ENCODE measurements at regions not wholly inside any gene's neighbourhood (a gene's known extent, or its start where the extent isn't known, plus 50 kb on each side); places are given as distances from the start of the nearest gene placed in this dataset.

- DNase-seq (ENCODE audit: low read depth in 2 of 3, low spot score in 2 of 3) = no peak
These were observed 459.8 kb downstream of the IPMK start for GRCh38 chr10:57807906-57808305.

GRCh38 chr10:57806675-57807074 is 461.0 kb downstream of the IPMK start:
- no peak for DNase-seq (ENCODE audit: low read depth in 2 of 3, low spot score in 2 of 3)

GRCh38 chr10:57799625-57800024 is 468.1 kb downstream of the IPMK start:
- DNase-seq (ENCODE audit: low read depth in 2 of 3, low spot score in 2 of 3) = no peak

- no peak for DNase-seq (ENCODE audit: low read depth in 2 of 3, low spot score in 2 of 3)
These were observed 468.9 kb downstream of the IPMK start for GRCh38 chr10:57798830-57799229.

GRCh38 chr10:57791546-57791945 is 476.1 kb downstream of the IPMK start:
- DNase-seq (ENCODE audit: low read depth in 2 of 3, low spot score in 2 of 3) = no peak

GRCh38 chr10:57790703-57791102 is 477.0 kb downstream of the IPMK start:
- DNase-seq (ENCODE audit: low read depth in 2 of 3, low spot score in 2 of 3) = no peak

- DNase-seq (ENCODE audit: low read depth in 2 of 3, low spot score in 2 of 3) = no peak
These were observed 479.6 kb downstream of the IPMK start for GRCh38 chr10:57788117-57788516.

GRCh38 chr10:57786850-57787750 is 480.6 kb downstream of the IPMK start:
- DNase-seq (ENCODE audit: low read depth in 2 of 3, low spot score in 2 of 3) = no peak

GRCh38 chr10:57786331-57786730 is 481.4 kb downstream of the IPMK start:
- DNase-seq (ENCODE audit: low read depth in 2 of 3, low spot score in 2 of 3) = no peak

GRCh38 chr10:57785546-57785945 is 482.1 kb downstream of the IPMK start:
- no peak for DNase-seq (ENCODE audit: low read depth in 2 of 3, low spot score in 2 of 3)

GRCh38 chr10:57785068-57785467 is 482.6 kb downstream of the IPMK start:
- no peak for DNase-seq (ENCODE audit: low read depth in 2 of 3, low spot score in 2 of 3)

- no peak for DNase-seq (ENCODE audit: low read depth in 2 of 3, low spot score in 2 of 3)
These were observed 490.8 kb downstream of the IPMK start for GRCh38 chr10:57776688-57777432.

GRCh38 chr10:57775250-57775649 is 492.4 kb downstream of the IPMK start:
- DNase-seq (ENCODE audit: low read depth in 2 of 3, low spot score in 2 of 3) = no peak

GRCh38 chr10:57769298-57769697 is 498.4 kb downstream of the IPMK start:
- no peak for DNase-seq (ENCODE audit: low read depth in 2 of 3, low spot score in 2 of 3)

- DNase-seq (ENCODE audit: low read depth in 2 of 3, low spot score in 2 of 3) = no peak
These were observed 507.9 kb downstream of the IPMK start for GRCh38 chr10:57759777-57760176.

GRCh38 chr10:57754803-57755202 is 512.9 kb downstream of the IPMK start:
- no peak for DNase-seq (ENCODE audit: low read depth in 2 of 3, low spot score in 2 of 3)

- no peak for DNase-seq (ENCODE audit: low read depth in 2 of 3, low spot score in 2 of 3)
These were observed 524.0 kb downstream of the IPMK start for GRCh38 chr10:57743711-57744110.

GRCh38 chr10:57741751-57742150 is 525.9 kb downstream of the IPMK start:
- DNase-seq (ENCODE audit: low read depth in 2 of 3, low spot score in 2 of 3) = no peak

- no peak for DNase-seq (ENCODE audit: low read depth in 2 of 3, low spot score in 2 of 3)
These were observed 544.4 kb downstream of the IPMK start for GRCh38 chr10:57723305-57723704.

GRCh38 chr10:57716884-57717283 is 550.8 kb downstream of the IPMK start:
- DNase-seq (ENCODE audit: low read depth in 2 of 3, low spot score in 2 of 3) = no peak

- DNase-seq (ENCODE audit: low read depth in 2 of 3, low spot score in 2 of 3) = no peak
These were observed 552.5 kb downstream of the IPMK start for GRCh38 chr10:57715233-57715632.

- no peak for DNase-seq (ENCODE audit: low read depth in 2 of 3, low spot score in 2 of 3)
These were observed 560.4 kb downstream of the IPMK start for GRCh38 chr10:57707300-57707658.

Measured in hematopoietic multipotent progenitor cell (in vitro differentiated cells).